ENCODE measurements at regions not wholly inside any gene's neighbourhood (a gene's known extent, or its start where the extent isn't known, plus 50 kb on each side); places are given as distances from the start of the nearest gene placed in this dataset.

- TF ChIP-seq CTCF (IDR thresholded peaks at IDR 0.05) (no peak), POLR2A (IDR thresholded peaks at IDR 0.05) (no peak)
These were observed 252.6 kb downstream of the SEC23IP start for GRCh38 chr10:120145107-120145506.

Measured in right lobe of liver (tissue), 4 donors.